ENCODE measurements at regions not wholly inside any gene's neighbourhood (a gene's known extent, or its start where the extent isn't known, plus 50 kb on each side); places are given as distances from the start of the nearest gene placed in this dataset.

GRCh38 chr9:115212125-115212605 is 94.2 kb upstream of the TNC start:
- H3K4me3 Mint-ChIP-seq, result no peak overlapping the region
- POLR2A ChIA-PET, result no interaction called here

GRCh38 chr9:115212832-115213231 is 94.9 kb upstream of the TNC start:
- CTCF ChIA-PET, result no interaction called here
- ATAC-seq, result no peak
- DNase-seq (ENCODE audit: low spot score), result no peak
- Mint-ChIP-seq H3K36me3 (no peaks in the 10 kb centered on the region), H3K4me3 (no peak overlapping the region), H3K27ac (no peak overlapping the region), H3K9me3 (no peaks in the 10 kb centered on the region), H3K4me1 (peaks cover 8% of the 10 kb centered on the region), H3K27me3 (ENCODE audit: low read depth) (peaks cover 3% of the 10 kb centered on the region; the same call in 1 of the 2 replicates)
- POLR2A ChIA-PET, result no interaction called here
- TF ChIP-seq ZSCAN18 (CRISPR knock-in tag; IDR thresholded peaks at IDR 0.05), result no peak
- no peak for TF ChIP-seq SMAD3 (CRISPR knock-in tag; IDR thresholded peaks at IDR 0.05; ENCODE audit: borderline replicate concordance)
- no peak for TF ChIP-seq GTF2I (CRISPR knock-in tag; conservative IDR thresholded peaks at IDR 0.05)
- no peak for TF ChIP-seq ETV6 (CRISPR knock-in tag; IDR thresholded peaks at IDR 0.05)

More at GRCh38 chr9:115212125-115212605, 94.2 kb upstream of the TNC start:
- TF ChIP-seq SMAD3 (CRISPR knock-in tag; IDR thresholded peaks at IDR 0.05; ENCODE audit: borderline replicate concordance) (no peak), NFATC4 (CRISPR knock-in tag; IDR thresholded peaks at IDR 0.05) (no peak), CTCF (IDR thresholded peaks at IDR 0.05) (no peak), SOX15 (CRISPR knock-in tag; IDR thresholded peaks at IDR 0.05) (no peak), NR3C1 (CRISPR knock-in tag; conservative IDR thresholded peaks at IDR 0.05; ENCODE audit: low read depth) (no peak), ATF3 (CRISPR knock-in tag; conservative IDR thresholded peaks at IDR 0.05) (no peak), ERG (CRISPR knock-in tag; IDR thresholded peaks at IDR 0.05) (no peak), RELA (CRISPR knock-in tag; IDR thresholded peaks at IDR 0.05; ENCODE audit: borderline replicate concordance) (no peak), CBFB (CRISPR knock-in tag; IDR thresholded peaks at IDR 0.05; ENCODE audit: low read depth) (no peak), ETV6 (CRISPR knock-in tag; IDR thresholded peaks at IDR 0.05) (no peak), USF1 (CRISPR knock-in tag; IDR thresholded peaks at IDR 0.05) (no peak), SP1 (CRISPR knock-in tag; conservative IDR thresholded peaks at IDR 0.05) (no peak), MAX (CRISPR knock-in tag; IDR thresholded peaks at IDR 0.05) (no peak)
- CTCF ChIA-PET, result no interaction called here
- Mint-ChIP-seq H3K9me3 (no peaks in the 10 kb centered on the region), H3K27me3 (ENCODE audit: low read depth) (peaks cover 3% of the 10 kb centered on the region; the same call in 1 of the 2 replicates), H3K36me3 (no peaks in the 10 kb centered on the region), H3K27ac (no peak overlapping the region), H3K4me1 (peaks cover 9% of the 10 kb centered on the region)
- ATAC-seq, result no peak
- DNase-seq (ENCODE audit: low spot score), result no peak

- H3K4me1 Mint-ChIP-seq, result peaks cover 10% of the 10 kb centered on the region
- H3K36me3 Mint-ChIP-seq, result no peaks in the 10 kb centered on the region
- no peak overlapping the region for H3K27ac Mint-ChIP-seq
- H3K4me3 Mint-ChIP-seq, result no peak overlapping the region
- H3K9me3 Mint-ChIP-seq, result no peaks in the 10 kb centered on the region
- ATAC-seq (no peak), DNase-seq (ENCODE audit: low spot score) (no peak)
- ChIA-PET CTCF (interaction anchor here (0.7 kb wide), 1 partner anchor 18 kb away, joined by 4 read pairs; no protein-coding TSS in a partner anchor), POLR2A (no interaction called here)
- peaks cover 3% of the 10 kb centered on the region; the same call in 1 of the 2 replicates for H3K27me3 Mint-ChIP-seq (ENCODE audit: low read depth)
- TF ChIP-seq ZMAT4 (CRISPR knock-in tag; IDR thresholded peaks at IDR 0.05), result no peak
- TF ChIP-seq ATF3 (CRISPR knock-in tag; conservative IDR thresholded peaks at IDR 0.05), result no peak
- TF ChIP-seq ERG (CRISPR knock-in tag; IDR thresholded peaks at IDR 0.05), result no peak
- no peak for TF ChIP-seq ZBTB21 (CRISPR knock-in tag; IDR thresholded peaks at IDR 0.05; ENCODE audit: borderline replicate concordance)
- no peak for TF ChIP-seq NFE2L1 (CRISPR knock-in tag; IDR thresholded peaks at IDR 0.05)
- no peak for TF ChIP-seq HMGXB4 (CRISPR knock-in tag; IDR thresholded peaks at IDR 0.05)
- no peak for TF ChIP-seq TP53 (CRISPR knock-in tag; IDR thresholded peaks at IDR 0.05)
Measured at GRCh38 chr9:115213818-115214334, 95.9 kb upstream of the TNC start.
